ENCODE measurements at regions not wholly inside any gene's neighbourhood (a gene's known extent, or its start where the extent isn't known, plus 50 kb on each side); places are given as distances from the start of the nearest gene placed in this dataset.

DNA sequence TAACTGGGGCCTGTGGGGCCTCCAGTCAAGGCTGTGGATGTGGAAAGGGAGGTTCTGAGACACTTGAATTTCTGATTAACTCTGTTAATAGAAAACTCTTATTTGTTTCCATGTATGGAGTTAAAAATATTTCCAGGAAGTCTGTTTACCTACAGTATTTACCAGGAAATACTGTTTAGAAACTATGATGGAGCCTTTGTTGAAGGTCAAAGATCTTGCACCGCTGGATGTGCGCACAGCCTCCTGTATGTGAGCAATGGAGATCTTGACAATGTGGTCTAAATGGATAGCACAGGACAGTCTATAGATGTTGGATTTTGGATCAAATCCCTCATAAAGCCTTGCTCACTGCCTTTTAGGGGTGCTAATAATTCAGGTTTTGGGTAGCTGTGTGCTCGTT is 268.4 kb downstream of the DLEU7 start:
- no peak overlapping the region for H3K9ac ChIP-seq (ENCODE audit: low read depth, low read length)
- H3K27ac ChIP-seq (ENCODE audit: low read length), result no peak overlapping the region
- no peaks in the 10 kb centered on the region for H3K27me3 ChIP-seq (ENCODE audit: insufficient read depth, low read length)
- no peaks in the 10 kb centered on the region for H3K9me3 ChIP-seq (ENCODE audit: insufficient read depth, low read depth, low read length)
- no peaks in the 10 kb centered on the region for H3K36me3 ChIP-seq (ENCODE audit: insufficient read depth, low read depth, low read length)
- H3K4me1 ChIP-seq (ENCODE audit: insufficient read depth, low read length), result no peaks in the 10 kb centered on the region
- no peak overlapping the region for H3K4me3 ChIP-seq (ENCODE audit: low read length)

DNA sequence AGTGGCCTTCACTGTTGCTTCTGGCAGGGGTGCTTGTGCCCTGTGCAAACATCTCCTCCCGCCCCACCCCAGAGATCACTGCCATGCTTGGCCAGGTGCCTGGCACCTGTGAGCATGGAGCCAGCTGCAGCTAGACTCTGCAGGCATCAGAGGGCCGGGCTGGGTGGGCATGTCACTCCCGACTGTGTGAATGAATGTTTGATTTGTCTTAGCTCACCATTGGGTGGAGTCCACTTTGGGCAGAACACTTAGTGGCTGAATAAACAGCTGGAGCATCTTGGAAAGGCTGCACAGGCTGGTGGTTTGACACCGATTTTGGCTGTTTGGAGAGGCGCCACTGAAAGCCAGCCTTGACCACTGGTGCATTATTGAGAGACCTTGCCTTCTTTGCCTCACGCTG is 267.3 kb downstream of the DLEU7 start:
- Histone ChIP-seq H3K9ac (ENCODE audit: low read depth, low read length) (no peak overlapping the region), H3K36me3 (ENCODE audit: insufficient read depth, low read depth, low read length) (no peaks in the 10 kb centered on the region), H3K27me3 (ENCODE audit: insufficient read depth, low read length) (no peaks in the 10 kb centered on the region), H3K9me3 (ENCODE audit: insufficient read depth, low read depth, low read length) (no peaks in the 10 kb centered on the region), H3K4me1 (ENCODE audit: insufficient read depth, low read length) (no peaks in the 10 kb centered on the region), H3K27ac (ENCODE audit: low read length) (no peak overlapping the region), H3K4me3 (ENCODE audit: low read length) (no peak overlapping the region)

DNA sequence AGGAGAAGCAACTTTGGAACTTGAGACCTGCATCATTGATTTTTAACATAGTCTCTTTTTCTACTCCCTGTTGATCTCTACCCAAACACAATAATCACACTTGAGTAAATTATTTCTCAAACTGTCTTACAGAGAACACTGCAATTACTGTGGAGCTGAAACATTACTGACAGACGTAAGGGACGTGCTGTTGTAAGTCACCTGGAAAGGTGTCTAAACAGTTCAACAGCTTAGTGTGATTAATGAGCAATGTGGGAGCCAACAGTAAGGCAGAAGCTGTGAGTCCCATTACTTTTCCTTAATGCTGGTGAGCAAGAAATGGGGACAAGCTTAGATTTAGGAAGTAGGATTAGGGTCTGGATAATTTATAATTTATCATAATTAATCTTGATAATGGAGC is 265.7 kb downstream of the DLEU7 start:
- Histone ChIP-seq H3K27ac (ENCODE audit: low read length) (no peak overlapping the region), H3K27me3 (ENCODE audit: insufficient read depth, low read length) (no peaks in the 10 kb centered on the region), H3K36me3 (ENCODE audit: insufficient read depth, low read depth, low read length) (no peaks in the 10 kb centered on the region), H3K9me3 (ENCODE audit: insufficient read depth, low read depth, low read length) (no peaks in the 10 kb centered on the region), H3K4me3 (ENCODE audit: low read length) (no peak overlapping the region), H3K4me1 (ENCODE audit: insufficient read depth, low read length) (no peaks in the 10 kb centered on the region), H3K9ac (ENCODE audit: low read depth, low read length) (no peak overlapping the region)

DNA sequence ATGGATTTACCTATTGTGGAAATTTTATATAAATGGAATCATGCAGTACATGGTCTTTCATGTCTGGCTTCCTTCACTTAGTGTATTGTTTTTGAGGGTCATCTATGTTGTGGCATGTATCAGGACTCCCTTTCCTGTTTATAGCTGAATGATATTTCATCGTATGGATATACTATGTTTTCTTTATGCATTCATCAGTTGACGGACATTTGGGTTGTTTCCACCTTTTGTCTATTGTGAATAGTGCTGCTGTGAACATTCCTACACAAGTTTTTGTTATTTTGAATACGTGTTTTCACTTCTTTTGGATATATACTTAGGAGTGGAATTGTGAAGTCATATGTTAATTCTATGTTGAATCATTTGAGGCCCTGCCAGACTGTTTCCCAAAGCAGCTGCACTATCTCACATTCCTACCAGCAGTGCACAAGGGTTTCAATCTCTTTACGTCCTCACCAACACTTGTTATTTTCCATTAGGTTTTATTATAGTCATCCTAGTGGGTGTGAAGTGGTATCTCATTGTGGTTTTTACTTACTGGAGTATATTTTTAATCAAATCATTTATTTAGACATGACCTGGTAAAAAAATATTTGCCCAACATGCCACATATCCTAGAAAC is 262.7 kb downstream of the DLEU7 start:
- no peak overlapping the region for H3K9ac ChIP-seq (ENCODE audit: low read depth, low read length)
- H3K9me3 ChIP-seq (ENCODE audit: insufficient read depth, low read depth, low read length), result no peaks in the 10 kb centered on the region
- no peak overlapping the region for H3K4me3 ChIP-seq (ENCODE audit: low read length)
- H3K4me1 ChIP-seq (ENCODE audit: insufficient read depth, low read length), result no peaks in the 10 kb centered on the region; the same call in 1 of the 2 replicates
- H3K27ac ChIP-seq (ENCODE audit: low read length), result no peak overlapping the region
- H3K27me3 ChIP-seq (ENCODE audit: insufficient read depth, low read length), result no peaks in the 10 kb centered on the region
- no peaks in the 10 kb centered on the region for H3K36me3 ChIP-seq (ENCODE audit: insufficient read depth, low read depth, low read length)

DNA sequence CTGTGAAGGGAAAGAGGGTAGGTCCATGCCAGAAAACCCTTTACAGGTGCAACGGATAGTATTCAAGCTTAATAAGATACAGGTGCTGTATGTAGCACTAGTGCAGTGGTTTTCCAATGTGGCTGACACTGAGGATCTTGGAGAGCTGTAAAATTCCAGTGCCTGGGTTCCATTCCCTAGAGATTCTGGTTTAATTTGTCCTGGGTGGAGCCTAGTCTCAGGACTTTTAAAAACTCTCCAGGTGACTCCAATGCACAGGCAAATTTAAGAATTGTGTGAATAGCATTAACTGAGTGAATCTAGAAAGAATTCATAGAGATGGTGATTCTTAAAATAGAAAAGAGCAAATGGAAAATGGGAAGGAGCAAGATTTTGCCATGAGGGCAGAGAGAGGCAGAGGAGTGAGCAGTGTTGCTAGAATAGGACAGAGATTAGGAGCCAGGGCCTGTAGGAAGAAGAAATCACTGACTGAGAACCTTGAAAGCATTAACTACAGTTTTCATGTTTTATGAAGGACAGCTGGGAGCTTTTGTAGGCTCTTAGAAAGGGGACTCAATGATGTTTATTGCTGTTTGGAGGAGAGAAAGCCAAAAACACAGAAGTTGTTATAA is 261.8 kb downstream of the DLEU7 start:
- no peaks in the 10 kb centered on the region for H3K9me3 ChIP-seq (ENCODE audit: insufficient read depth, low read depth, low read length)
- no peaks in the 10 kb centered on the region for H3K36me3 ChIP-seq (ENCODE audit: insufficient read depth, low read depth, low read length)
- H3K4me1 ChIP-seq (ENCODE audit: insufficient read depth, low read length), result no peaks in the 10 kb centered on the region; the same call in 1 of the 2 replicates
- H3K4me3 ChIP-seq (ENCODE audit: low read length), result no peak overlapping the region
- H3K27me3 ChIP-seq (ENCODE audit: insufficient read depth, low read length), result no peaks in the 10 kb centered on the region
- no peak overlapping the region for H3K9ac ChIP-seq (ENCODE audit: low read depth, low read length)
- H3K27ac ChIP-seq (ENCODE audit: low read length), result no peak overlapping the region

DNA sequence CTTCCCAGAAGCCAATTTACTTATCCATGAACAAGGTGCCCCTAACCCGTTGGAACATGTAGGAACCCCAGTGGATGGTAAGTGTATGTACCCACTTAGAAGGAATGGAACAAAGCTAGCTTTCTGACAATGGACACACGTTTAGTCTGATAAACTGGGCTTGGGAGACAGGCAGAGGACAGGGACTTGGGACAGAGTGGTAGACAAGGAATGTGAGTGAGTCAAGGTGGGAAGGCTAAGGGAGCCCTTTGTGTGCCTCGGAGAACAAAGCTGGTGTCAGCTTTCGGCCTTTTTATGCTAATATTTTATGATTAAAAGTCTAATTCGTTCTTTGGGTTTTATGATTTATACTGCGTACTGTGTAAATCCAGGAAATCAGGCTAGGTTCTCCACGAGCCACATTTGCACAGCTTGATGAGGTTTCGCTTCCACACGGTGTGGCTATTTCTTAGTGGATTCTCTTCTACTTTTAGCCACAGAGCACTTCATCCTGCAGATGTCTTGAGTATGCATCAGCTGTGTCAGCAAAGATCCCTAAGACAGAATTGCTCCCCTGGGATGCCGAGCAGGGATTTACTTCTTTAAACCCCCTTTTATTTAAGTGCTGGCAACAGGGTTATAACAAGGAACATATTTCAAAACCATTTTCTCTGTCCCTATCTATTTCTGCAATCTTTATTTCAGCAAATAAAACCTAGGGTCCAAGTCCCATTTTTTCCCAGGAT is 258.5 kb downstream of the DLEU7 start:
- no peaks in the 10 kb centered on the region for H3K36me3 ChIP-seq (ENCODE audit: insufficient read depth, low read depth, low read length)
- no peak overlapping the region for H3K27ac ChIP-seq (ENCODE audit: low read length)
- no peaks in the 10 kb centered on the region; the same call in 1 of the 2 replicates for H3K4me1 ChIP-seq (ENCODE audit: insufficient read depth, low read length)
- no peaks in the 10 kb centered on the region for H3K9me3 ChIP-seq (ENCODE audit: insufficient read depth, low read depth, low read length)
- H3K27me3 ChIP-seq (ENCODE audit: insufficient read depth, low read length), result no peaks in the 10 kb centered on the region
- no peak overlapping the region for H3K9ac ChIP-seq (ENCODE audit: low read depth, low read length)
- no peak overlapping the region for H3K4me3 ChIP-seq (ENCODE audit: low read length)

DNA sequence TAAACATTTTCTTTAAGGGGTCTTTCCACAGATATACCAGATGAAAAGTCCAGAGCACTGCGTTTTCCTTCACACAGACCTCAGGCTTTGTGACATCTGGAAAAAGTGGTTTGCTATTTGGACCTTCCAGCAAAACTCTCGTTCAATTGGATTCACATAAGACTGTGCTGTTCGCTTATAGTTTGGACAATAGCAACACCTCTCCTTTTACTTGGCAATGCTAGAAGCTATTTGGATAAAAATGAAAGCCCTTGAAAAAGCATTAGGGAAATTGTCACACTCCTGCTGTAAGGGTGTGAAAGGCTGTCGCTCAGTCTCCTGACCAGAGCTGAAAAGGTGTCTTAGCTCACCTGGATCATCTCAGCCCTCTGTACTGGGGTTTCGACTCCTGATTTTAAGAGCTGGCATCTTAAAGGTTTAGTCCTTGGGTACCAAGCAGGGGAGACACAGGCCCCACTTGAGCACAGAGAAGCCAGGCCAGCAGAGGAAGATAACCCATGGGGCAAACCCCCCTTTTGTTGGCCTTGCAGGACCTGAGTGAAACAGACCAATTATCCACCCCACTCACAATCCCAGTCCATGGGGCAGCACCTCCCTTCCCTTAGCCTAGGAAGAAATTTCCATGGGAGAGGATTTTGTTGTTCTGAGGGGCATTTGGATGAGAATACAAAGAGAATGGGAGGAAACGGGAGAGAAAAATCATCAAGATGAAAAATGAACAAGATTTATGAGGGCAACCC is 257.6 kb downstream of the DLEU7 start:
- no peaks in the 10 kb centered on the region for H3K27me3 ChIP-seq (ENCODE audit: insufficient read depth, low read length)
- H3K4me3 ChIP-seq (ENCODE audit: low read length), result no peak overlapping the region
- no peaks in the 10 kb centered on the region for H3K36me3 ChIP-seq (ENCODE audit: insufficient read depth, low read depth, low read length)
- H3K4me1 ChIP-seq (ENCODE audit: insufficient read depth, low read length), result no peaks in the 10 kb centered on the region; the same call in 1 of the 2 replicates
- H3K27ac ChIP-seq (ENCODE audit: low read length), result no peak overlapping the region
- H3K9me3 ChIP-seq (ENCODE audit: insufficient read depth, low read depth, low read length), result no peaks in the 10 kb centered on the region
- no peak overlapping the region for H3K9ac ChIP-seq (ENCODE audit: low read depth, low read length)

DNA sequence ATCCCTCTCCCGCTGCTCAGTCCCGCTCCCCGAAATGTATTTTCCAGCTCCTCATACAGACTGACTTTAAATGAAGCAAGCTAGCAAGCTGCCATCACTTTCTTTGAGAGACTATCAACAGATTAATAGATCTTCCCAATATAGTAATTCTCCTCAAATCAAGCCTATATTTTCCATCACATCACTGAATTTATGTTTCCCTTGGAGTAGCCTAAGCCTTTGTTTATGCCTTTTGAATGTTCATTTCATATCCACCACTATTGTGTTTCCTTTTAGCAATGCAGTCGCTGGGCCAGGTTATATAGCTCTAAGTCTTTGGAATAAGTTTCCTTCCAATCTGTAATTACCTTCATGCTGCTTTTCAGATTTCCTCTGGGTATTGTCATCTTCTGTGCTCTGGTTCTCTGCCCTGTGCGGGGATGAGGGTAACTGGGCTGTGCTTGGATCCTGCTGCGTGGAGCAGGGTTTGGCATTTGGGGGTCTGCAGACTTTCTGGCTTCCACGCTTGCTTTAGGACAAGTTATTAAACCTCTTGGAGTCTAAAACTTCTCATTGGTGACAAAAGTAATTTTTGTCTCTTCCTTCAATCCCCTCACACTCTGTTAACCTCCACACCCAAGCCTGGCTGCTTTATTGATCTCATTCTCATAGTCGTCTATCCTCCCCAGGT is 256.9 kb downstream of the DLEU7 start:
- Histone ChIP-seq H3K36me3 (ENCODE audit: insufficient read depth, low read depth, low read length) (no peaks in the 10 kb centered on the region), H3K4me1 (ENCODE audit: insufficient read depth, low read length) (no peaks in the 10 kb centered on the region; the same call in 1 of the 2 replicates), H3K27me3 (ENCODE audit: insufficient read depth, low read length) (no peaks in the 10 kb centered on the region), H3K9ac (ENCODE audit: low read depth, low read length) (no peak overlapping the region), H3K9me3 (ENCODE audit: insufficient read depth, low read depth, low read length) (no peaks in the 10 kb centered on the region), H3K4me3 (ENCODE audit: low read length) (no peak overlapping the region), H3K27ac (ENCODE audit: low read length) (no peak overlapping the region)

DNA sequence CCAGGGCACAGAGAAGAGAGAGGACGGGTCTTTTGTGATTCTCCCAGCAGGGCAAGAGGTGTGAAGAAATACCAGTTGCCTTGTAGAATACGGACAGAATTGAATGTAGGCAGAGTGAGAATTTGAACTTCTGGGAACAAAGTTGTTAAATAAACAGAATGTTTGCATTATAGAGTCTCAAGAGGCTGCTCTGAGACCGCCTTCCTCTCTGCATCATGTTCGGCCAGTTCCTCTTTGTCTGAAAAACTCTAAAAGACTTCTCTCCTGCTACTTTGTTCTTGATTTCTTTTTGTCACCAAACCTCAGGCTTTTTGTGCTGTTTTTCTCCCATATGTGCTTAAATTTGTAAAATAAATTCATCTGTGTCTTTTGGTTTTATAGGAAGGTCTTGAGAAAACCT is 256.4 kb downstream of the DLEU7 start:
- Histone ChIP-seq H3K4me1 (ENCODE audit: insufficient read depth, low read length) (no peaks in the 10 kb centered on the region; the same call in 1 of the 2 replicates), H3K27ac (ENCODE audit: low read length) (no peak overlapping the region), H3K9me3 (ENCODE audit: insufficient read depth, low read depth, low read length) (no peaks in the 10 kb centered on the region), H3K36me3 (ENCODE audit: insufficient read depth, low read depth, low read length) (no peaks in the 10 kb centered on the region), H3K4me3 (ENCODE audit: low read length) (no peak overlapping the region), H3K27me3 (ENCODE audit: insufficient read depth, low read length) (no peaks in the 10 kb centered on the region), H3K9ac (ENCODE audit: low read depth, low read length) (no peak overlapping the region)

DNA sequence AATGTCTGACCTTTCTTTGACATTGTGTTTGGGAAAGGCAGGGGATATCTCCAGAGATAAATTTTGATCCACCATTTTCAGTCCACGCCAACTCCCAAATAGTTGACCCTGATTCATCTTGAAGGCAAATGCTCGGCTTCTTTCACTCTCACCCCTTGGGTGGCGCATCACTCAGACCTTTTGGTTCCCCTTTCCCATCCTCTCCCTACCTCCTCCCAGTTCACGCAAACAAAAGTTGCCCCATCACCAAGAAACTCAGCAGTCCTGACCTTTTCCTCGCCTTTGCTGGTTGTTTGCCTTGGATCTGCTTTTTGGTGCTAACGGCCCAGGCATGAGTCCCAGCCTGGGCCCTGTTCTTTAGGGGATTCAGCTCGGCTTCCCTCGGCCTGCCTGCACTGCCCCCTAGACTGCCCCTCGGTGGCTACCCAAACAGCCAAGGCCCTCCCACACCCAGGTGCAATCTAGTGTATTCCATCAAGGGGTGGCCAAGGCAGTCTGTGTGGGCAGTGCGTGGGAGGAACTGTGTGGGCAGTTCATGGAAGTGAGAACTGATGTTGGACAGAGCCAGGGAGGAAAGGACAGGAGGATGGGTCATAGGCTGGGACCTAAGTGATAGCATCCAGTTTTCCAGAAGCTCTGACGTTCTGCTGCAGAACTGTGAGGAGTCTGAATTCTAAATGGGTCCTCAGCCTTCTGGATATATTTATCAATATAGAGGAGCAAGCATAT is 255.7 kb downstream of the DLEU7 start:
- Histone ChIP-seq H3K27ac (ENCODE audit: low read length) (no peak overlapping the region), H3K9ac (ENCODE audit: low read depth, low read length) (no peak overlapping the region), H3K4me3 (ENCODE audit: low read length) (no peak overlapping the region), H3K9me3 (ENCODE audit: insufficient read depth, low read depth, low read length) (no peaks in the 10 kb centered on the region), H3K27me3 (ENCODE audit: insufficient read depth, low read length) (no peaks in the 10 kb centered on the region), H3K36me3 (ENCODE audit: insufficient read depth, low read depth, low read length) (no peaks in the 10 kb centered on the region), H3K4me1 (ENCODE audit: insufficient read depth, low read length) (no peaks in the 10 kb centered on the region; the same call in 1 of the 2 replicates)

Data from iPS-20b (cell line).